GM12874 (cell line): ENCODE measurements at regions not wholly inside any gene's neighbourhood (a gene's known extent, or its start where the extent isn't known, plus 50 kb on each side); places are given as distances from the start of the nearest gene placed in this dataset.

ENCODE experiments used
- TF ChIP-seq, protein P1 (sequence below): IDR thresholded peaks from 2 replicates; pipeline ENCODE4 v1.5.1; 2011; ENCODE audit warnings: low read depth, mild to moderate bottlenecking, control low read depth, low read length, moderate library complexity; ENCODE audit not compliant: insufficient read depth

DNA sequence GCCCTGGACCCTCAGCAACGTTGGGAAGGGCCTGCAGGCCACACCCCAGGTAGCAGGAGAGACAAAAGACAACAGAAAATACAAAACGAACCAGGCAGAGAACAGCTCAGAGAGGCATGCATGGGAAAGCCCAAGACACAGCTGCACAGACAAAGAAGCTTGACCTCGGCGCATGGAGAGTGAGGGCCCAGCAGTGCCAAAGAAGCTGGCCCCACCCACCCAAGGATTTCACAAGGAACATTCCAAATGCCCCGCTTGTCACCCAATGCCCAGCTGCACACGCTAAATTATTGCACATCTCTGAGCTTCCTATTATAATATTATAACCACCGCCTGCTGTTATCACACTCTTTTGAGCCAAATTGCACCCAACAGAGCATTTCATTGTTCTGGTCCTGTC lies 147.7 kb upstream of the TBL1X start:
- TF ChIP-seq, protein P1, sequence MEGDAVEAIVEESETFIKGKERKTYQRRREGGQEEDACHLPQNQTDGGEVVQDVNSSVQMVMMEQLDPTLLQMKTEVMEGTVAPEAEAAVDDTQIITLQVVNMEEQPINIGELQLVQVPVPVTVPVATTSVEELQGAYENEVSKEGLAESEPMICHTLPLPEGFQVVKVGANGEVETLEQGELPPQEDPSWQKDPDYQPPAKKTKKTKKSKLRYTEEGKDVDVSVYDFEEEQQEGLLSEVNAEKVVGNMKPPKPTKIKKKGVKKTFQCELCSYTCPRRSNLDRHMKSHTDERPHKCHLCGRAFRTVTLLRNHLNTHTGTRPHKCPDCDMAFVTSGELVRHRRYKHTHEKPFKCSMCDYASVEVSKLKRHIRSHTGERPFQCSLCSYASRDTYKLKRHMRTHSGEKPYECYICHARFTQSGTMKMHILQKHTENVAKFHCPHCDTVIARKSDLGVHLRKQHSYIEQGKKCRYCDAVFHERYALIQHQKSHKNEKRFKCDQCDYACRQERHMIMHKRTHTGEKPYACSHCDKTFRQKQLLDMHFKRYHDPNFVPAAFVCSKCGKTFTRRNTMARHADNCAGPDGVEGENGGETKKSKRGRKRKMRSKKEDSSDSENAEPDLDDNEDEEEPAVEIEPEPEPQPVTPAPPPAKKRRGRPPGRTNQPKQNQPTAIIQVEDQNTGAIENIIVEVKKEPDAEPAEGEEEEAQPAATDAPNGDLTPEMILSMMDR, result no peak

DNA sequence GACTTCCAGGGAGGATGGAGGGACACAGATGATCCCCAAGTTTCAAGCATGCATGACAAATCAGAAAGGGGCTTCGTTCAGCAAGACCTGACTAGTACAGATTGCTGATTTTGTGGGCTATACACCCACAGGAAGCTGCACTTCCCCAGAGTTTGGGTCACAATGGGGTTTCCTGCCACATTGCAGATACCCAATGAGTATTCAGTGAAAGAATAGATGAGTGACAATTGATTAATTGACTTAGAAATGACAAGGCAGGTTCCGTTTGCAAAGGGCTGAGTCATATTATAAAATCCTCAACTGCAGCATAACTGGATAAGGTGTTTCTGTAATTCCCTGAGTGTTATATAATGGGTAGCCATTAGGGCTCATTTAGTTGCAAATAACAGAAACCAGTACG lies 146.6 kb upstream of the TBL1X start:
- TF ChIP-seq, protein P1, result no peak

DNA sequence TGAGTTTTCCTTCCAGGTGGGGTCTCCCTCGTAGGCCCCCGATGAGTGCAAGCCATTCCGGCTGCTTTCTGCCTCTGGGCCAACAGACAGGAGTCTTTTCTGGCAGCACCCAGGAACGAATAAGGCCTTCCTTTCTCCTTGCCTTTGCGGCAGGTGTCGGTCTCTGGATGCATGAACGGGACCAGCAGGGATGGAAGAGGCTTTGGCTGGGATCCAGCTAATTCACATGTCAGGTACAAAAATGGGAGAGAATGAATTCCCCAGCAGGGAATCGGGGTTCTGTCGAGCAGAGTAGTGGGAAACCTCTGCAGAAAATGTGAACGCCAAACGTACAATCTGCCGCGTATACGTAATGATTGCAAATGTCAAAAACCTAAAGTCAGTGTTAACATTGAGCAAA lies 146.1 kb upstream of the TBL1X start:
- TF ChIP-seq, protein P1, result no peak

DNA sequence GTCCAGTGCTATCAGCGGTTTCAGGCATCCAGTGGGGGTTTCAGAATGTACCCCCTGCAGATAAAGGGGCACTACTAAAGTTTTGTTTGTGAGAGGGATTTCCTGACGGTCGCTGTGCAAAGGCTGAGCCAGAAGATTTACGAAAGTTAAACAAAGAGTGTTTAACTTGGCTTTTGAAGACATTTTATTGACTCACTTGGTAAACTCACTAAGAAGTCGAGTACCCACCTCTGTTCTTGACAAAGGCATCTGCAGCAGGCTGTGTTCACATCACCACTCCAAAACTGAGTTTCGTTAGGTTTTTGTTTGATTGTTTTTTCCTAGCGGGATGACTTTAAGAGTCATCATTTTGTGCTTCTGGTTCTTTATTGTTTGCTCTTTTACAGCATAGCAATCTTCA lies 143.9 kb upstream of the TBL1X start:
- TF ChIP-seq, protein P1, result no peak

DNA sequence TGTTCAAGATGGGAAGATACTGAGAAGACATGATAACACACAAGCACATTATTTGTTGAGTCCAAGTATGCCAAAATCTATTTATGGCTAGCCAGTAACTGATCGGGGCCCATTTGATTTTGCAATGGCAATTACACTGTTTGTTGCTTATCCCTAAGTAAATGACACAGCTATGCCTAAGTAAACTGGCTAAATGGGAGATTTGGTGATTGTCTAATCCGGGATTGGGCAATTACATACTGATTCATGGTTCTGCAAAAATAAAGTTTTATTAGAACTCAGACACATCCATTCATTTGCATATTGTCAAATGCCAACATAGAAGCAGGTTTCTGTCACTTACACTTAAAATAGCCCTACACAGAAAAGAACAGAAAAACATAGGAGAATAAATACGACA lies 140.2 kb upstream of the TBL1X start:
- TF ChIP-seq, protein P1, result no peak

DNA sequence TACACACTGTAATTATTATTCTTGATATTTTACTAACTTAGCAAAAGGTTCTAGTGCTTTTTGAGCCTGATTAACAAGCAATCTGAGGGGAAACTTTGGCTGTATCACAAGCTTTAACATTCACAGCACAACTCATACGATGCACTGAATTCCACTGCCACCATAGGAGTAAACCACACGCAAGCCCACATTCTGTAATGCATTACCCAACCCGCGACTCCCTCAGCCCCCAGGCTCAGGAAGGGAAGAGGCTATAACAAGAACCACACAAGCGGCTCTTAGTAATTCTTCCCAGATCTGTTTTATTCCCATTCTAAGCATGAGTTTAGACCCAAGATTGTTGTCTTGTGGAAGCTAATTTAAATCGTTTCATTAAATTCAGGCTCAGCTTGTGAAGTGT lies 138.5 kb upstream of the TBL1X start:
- TF ChIP-seq, protein P1, result no peak

DNA sequence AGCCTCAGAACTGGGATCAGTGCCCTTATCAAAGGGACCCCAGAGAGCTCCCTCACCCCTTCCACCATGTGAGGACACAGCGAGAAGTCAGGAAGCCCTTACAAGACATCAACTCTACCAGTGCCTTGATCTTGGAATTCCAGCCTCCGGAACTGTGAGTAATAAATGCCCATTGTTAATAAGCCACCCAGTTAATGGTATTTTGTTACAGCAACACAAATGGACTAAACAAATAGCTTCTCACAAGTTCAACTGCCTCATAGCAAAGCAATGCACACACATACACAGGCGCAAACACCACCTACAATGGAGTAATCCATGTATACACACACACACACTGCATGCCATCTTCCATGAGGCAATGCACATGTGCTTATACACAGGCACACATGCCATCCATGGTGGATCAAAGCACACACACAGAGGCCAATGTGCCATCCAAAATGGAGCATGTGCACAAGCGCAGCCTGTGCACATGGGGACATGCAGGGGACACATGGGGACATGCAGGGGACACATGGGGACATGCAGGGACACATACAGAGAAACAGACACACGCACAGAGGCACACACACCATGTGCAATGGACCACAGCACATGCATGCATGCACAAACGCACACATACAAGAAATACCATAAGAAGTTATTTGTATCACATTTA lies 137.6 kb upstream of the TBL1X start:
- TF ChIP-seq, protein P1, result no peak
